Sigmoid colon (tissue), 6 donors: ENCODE measurements at regions not wholly inside any gene's neighbourhood (a gene's known extent, or its start where the extent isn't known, plus 50 kb on each side); places are given as distances from the start of the nearest gene placed in this dataset.

Experiments
- DNase-seq: peaks from one replicate; pipeline ENCODE4 v3.0.0-alpha.2; 2019
- H3K27ac ChIP-seq, 4 donors: fragments of 200-600 bp; sonication (generic); one replicate each; pipeline ENCODE4 v1.5.1; 2016 to 2019; ENCODE audit warnings: mild to moderate bottlenecking in 1 of 4
- H3K27me3 ChIP-seq, 3 donors: fragments of 200-600 bp; sonication (generic); one replicate each; pipeline ENCODE4 v1.5.1; 2019; ENCODE audit warnings: mild to moderate bottlenecking in 1 of 3
- H3K36me3 ChIP-seq, 4 donors: fragments of 200-600 bp; sonication (generic); one replicate each; pipeline ENCODE4 v1.5.1; 2016 to 2019
- H3K4me1 ChIP-seq, 4 donors: fragments of 200-600 bp; sonication (generic); one replicate each; pipeline ENCODE4 v1.5.1; 2017 to 2019
- H3K4me3 ChIP-seq, 4 donors: fragments of 200-600 bp; sonication (generic); one replicate each; pipeline ENCODE4 v1.5.1; 2017 to 2019; ENCODE audit warnings: mild to moderate bottlenecking in 2 of 4, moderate library complexity in 1 of 4
- H3K9me3 ChIP-seq, 4 donors: fragments of 200-600 bp in 3 of 4; sonication (generic) in 3 of 4; one replicate each; pipeline versions ENCODE4 v1.5.1 to v1.6.1; 2013 to 2019
- EP300 ChIP-seq, 4 donors: sonication (generic); formaldehyde crosslinking; IDR thresholded peaks; one replicate each; pipeline ENCODE4 v1.6.1; 2017; ENCODE audit warnings: antibody characterized with exemption in 4 of 4
- POLR2A ChIP-seq, 2 donors: fragments of 450-650 bp; IDR thresholded peaks; one replicate each; pipeline ENCODE4 v1.6.1; 2016; ENCODE audit warnings: antibody characterized with exemption in 2 of 2, mild to moderate bottlenecking in 2 of 2, moderate library complexity in 2 of 2
- POLR2AphosphoS5 ChIP-seq, 4 donors: sonication (generic); formaldehyde crosslinking; IDR thresholded peaks; one replicate each; pipeline ENCODE4 v1.6.1; 2017; ENCODE audit warnings: antibody characterized with exemption in 4 of 4
- WGBS, 2 donors: extraction: QIAGEN DNeasy Blood & Tissue Kit; methylation state at CpG; one replicate each; pipeline ENCODE4 v1.1.7; 2013; 5-methylcytosine and 5-hydroxymethylcytosine counted together
- intact Hi-C: fragments of 100-400 bp; cut with DNase I; formaldehyde crosslinking; loops from one replicate; pipeline ENCODE4 v1.15.1; 2023
- TF ChIP-seq, protein P1 (sequence below), 4 experiments: fragments of 450-650 bp in 3 of 4; fragments of 200-600 bp in 1 of 4; IDR thresholded peaks; one replicate each; pipeline ENCODE4 v1.5.1; 2016 to 2019; ENCODE audit warnings: antibody characterized with exemption in 4 of 4, mild to moderate bottlenecking in 3 of 4, moderate library complexity in 2 of 4
- donor health status: healthy with polysubstance abuse.
- donor health status: healthy.

DNA sequence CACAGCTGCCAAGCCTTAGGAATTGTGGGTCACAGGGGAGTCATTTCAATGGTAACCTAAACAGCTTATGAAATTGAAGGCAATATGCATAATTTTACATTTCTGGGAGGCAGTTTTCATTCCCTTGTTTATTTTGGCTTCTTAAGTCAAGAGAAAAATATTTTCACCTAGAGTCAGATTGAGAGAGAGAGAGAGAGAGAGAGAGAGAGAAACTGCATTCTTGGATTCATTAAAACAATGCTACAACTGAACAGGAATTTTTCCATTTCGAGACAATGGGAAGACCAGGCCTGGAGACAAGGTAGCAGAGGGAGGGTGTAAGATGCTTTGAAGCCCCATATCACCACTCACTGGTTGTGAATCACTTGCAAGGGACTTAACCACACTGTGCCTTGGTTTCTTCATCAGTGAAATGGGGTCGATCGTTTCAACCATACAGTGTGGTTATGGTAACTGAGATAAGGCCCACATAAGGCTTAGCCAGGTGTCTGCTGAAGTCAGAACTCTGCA is 224.7 kb upstream of the IRX3 start:
- Histone ChIP-seq H3K36me3 (no peaks in the 10 kb centered on the region), H3K27ac (no peak overlapping the region), H3K9me3 (no peaks in the 10 kb centered on the region), H3K4me1 (peaks cover 0 to 5% (median 0%) of the 10 kb centered on the region in 4 donors), H3K4me3 (no peak overlapping the region), H3K27me3 (peaks cover 0 to 43% (median 0%) of the 10 kb centered on the region in 3 donors)
- WGBS, 2 donors = 76 to 82% methylated on average over 3 of the region's 3 CpGs
- intact Hi-C loops = no loop called here
- TF ChIP-seq POLR2AphosphoS5 (IDR thresholded peaks at IDR 0.05) = no peak
- TF ChIP-seq, protein P1, sequence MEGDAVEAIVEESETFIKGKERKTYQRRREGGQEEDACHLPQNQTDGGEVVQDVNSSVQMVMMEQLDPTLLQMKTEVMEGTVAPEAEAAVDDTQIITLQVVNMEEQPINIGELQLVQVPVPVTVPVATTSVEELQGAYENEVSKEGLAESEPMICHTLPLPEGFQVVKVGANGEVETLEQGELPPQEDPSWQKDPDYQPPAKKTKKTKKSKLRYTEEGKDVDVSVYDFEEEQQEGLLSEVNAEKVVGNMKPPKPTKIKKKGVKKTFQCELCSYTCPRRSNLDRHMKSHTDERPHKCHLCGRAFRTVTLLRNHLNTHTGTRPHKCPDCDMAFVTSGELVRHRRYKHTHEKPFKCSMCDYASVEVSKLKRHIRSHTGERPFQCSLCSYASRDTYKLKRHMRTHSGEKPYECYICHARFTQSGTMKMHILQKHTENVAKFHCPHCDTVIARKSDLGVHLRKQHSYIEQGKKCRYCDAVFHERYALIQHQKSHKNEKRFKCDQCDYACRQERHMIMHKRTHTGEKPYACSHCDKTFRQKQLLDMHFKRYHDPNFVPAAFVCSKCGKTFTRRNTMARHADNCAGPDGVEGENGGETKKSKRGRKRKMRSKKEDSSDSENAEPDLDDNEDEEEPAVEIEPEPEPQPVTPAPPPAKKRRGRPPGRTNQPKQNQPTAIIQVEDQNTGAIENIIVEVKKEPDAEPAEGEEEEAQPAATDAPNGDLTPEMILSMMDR (IDR thresholded peaks at IDR 0.05) = no peak
- TF ChIP-seq POLR2A (IDR thresholded peaks at IDR 0.05) = no peak
- TF ChIP-seq EP300 (IDR thresholded peaks at IDR 0.05) = no peak
- no peak for DNase-seq

DNA sequence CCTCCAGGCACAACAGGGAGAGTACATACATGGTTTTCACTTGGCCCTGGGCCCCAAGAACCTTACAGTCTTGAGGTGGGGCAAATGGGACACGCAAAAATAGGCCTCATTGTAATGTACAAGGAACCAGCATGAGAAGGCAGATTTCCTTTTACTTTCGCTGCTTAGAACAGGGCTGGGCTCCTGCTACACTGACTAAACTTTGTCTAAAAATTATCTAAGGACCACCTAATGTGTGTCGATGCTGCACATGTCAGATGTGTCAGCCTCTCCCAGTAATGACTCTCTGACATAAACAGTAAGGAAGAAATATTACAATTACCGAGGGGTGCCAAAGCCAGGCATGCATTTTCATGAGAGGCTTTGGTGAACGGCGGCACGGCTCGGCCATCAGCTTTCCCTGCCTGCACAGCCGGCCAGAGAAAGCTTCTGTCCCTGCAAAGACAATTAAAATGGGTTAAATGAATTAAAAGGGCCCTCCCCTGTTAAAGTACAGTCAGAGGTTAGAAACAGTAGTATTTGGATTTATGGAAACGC is 224.2 kb upstream of the IRX3 start:
- Histone ChIP-seq H3K27me3 (peaks cover 0 to 48% (median 0%) of the 10 kb centered on the region in 3 donors), H3K27ac (no peak overlapping the region), H3K36me3 (no peaks in the 10 kb centered on the region), H3K4me1 (peaks cover 0 to 5% (median 0%) of the 10 kb centered on the region in 4 donors), H3K9me3 (no peaks in the 10 kb centered on the region), H3K4me3 (no peak overlapping the region)
- TF ChIP-seq POLR2A (IDR thresholded peaks at IDR 0.05) (no peak), POLR2AphosphoS5 (IDR thresholded peaks at IDR 0.05) (no peak), EP300 (IDR thresholded peaks at IDR 0.05) (no peak)
- TF ChIP-seq, protein P1 (IDR thresholded peaks at IDR 0.05) = no peak
- 77 to 85% methylated on average over 10 of the region's 10 CpGs for WGBS, 2 donors
- DNase-seq = no peak
- intact Hi-C loops = no loop called here

DNA sequence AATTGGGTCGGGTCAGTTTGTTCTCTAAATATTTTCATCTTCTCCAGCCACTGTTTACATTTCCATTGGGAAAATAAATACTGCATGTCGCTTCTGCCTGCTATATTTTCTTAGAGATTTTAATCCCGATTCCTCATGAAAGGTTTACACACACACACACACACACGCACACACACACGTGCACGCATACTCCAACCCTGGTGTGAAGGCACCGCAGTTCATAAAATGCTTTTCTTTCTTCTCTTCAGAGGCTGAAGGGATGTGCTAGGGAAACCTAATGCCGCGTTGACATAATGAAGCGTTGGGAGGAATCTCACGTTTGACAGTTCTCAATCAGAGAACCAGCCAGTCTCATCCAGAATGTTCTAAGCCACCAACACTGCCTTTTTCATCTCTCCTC is 222.9 kb upstream of the IRX3 start:
- no peak for DNase-seq
- H3K27me3 ChIP-seq = peaks cover 0 to 54% (median 0%) of the 10 kb centered on the region in 3 donors
- intact Hi-C loops = no loop called here
- WGBS, 2 donors = 61 to 69% methylated on average over 11 of the region's 11 CpGs
- H3K9me3 ChIP-seq = no peaks in the 10 kb centered on the region
- no peaks in the 10 kb centered on the region for H3K36me3 ChIP-seq
- peaks cover 0 to 5% (median 0%) of the 10 kb centered on the region in 4 donors for H3K4me1 ChIP-seq
- H3K4me3 ChIP-seq = no peak overlapping the region
- no peak overlapping the region for H3K27ac ChIP-seq
- TF ChIP-seq POLR2A (IDR thresholded peaks at IDR 0.05) (no peak), EP300 (IDR thresholded peaks at IDR 0.05) (no peak), POLR2AphosphoS5 (IDR thresholded peaks at IDR 0.05) (no peak)
- TF ChIP-seq, protein P1 (IDR thresholded peaks at IDR 0.05) = no peak

DNA sequence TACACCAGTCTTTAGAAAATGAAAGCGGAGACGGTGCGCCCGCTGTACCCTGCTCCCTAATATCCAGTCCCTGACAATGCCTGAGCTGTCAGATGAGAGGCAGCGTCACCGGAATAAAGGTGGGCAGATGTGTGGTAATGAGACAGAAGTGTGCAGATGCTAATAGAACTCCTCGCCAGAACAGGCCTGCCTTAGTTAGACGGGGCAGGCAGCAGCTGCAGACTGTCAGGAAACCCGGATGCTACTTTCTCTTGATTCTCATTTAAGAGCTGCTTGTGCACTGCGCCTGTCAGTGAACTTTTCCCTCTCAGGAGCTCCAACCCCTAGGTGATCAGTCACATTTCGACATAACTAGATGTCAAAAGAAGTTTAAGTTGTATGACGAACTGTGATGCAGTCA is 221.8 kb upstream of the IRX3 start:
- intact Hi-C loops = no loop called here
- TF ChIP-seq POLR2AphosphoS5 (IDR thresholded peaks at IDR 0.05) (no peak), EP300 (IDR thresholded peaks at IDR 0.05) (no peak), POLR2A (IDR thresholded peaks at IDR 0.05) (no peak)
- TF ChIP-seq, protein P1 (IDR thresholded peaks at IDR 0.05) = no peak
- H3K4me1 ChIP-seq = peaks cover 0 to 5% (median 0%) of the 10 kb centered on the region in 4 donors
- no peaks in the 10 kb centered on the region for H3K9me3 ChIP-seq
- 86 to 92% methylated on average over 12 of the region's 12 CpGs for WGBS, 2 donors
- no peaks in the 10 kb centered on the region for H3K36me3 ChIP-seq
- H3K27ac ChIP-seq = no peak overlapping the region
- DNase-seq = no peak
- H3K27me3 ChIP-seq = peaks cover 0 to 50% (median 0%) of the 10 kb centered on the region in 3 donors
- no peak overlapping the region for H3K4me3 ChIP-seq
